ENCODE measurements at regions not wholly inside any gene's neighbourhood (a gene's known extent, or its start where the extent isn't known, plus 50 kb on each side); places are given as distances from the start of the nearest gene placed in this dataset.

DNA sequence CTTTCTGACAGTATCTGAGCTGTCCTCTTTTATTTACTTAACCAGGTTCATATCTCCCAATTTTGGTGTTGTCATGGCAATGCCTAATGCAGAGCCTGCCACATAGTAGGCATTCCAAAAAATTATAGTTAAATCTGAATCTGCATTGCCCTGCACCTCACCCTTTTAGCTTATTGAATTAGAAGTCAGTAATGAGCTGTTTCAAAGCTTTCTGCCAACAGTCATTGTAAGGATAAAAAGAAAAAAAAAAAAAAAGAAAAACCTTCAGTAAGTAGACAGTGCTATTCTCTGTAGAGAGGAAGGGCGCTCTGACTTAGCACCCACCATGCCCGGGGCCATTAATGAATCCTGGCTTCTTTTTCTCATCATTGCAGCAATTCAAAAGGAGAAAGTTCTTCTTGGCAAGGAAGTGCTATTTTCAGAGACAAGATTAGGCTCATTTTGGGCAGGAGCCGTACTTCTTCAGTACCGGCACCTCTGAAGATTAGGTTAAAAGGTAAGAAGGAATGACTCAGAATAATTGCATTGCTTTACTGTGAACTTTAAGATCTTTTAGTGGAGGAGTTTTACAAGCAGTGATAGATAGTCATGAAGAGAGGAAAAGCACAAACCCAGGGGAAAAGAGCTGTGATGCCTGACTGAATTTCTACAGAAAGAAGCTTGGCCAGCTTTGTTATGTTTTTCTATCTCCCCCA, 2041.2 kb upstream of the PIK3C3 start:
- DNase-seq: no peak

DNA sequence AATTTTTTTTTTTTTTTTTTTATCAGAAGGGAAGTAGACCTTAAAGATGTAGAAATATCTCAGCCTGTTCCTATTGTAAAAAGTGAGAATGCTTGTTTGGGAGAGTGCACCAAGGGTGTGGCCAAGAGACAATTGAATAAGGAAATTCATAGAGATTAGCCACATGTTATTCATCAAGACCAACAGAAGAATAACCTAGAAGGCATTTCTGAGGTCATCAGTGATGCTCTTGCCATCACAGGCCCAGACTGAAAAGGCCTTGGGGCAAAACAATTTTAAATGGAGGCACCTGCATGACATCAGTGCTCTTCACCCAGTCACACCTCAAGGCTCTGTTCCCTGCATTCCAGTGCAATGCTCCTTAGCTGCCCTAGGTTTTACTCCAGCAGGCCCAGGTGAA, 2043.3 kb upstream of the PIK3C3 start:
- no peak for DNase-seq

DNA sequence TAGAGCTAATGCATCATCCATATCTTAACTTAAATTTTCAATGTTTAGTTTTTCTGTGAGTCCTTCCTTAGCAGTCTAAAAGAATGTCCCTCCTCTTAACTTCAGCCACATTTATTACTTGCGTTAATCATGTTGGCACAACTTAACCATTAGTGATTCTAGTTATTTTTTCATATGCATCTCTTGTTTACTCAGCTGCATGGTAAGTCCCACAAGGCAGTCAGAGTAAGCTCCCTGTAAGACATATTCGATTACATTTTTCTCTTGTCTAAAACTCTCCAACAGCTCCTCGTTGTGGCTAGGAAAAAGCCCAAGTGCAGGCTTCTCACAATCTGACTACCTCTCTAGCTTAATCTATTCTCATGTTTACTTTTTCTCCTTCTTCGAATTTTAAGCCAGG, 2045.3 kb upstream of the PIK3C3 start:
- no peak for DNase-seq

DNA sequence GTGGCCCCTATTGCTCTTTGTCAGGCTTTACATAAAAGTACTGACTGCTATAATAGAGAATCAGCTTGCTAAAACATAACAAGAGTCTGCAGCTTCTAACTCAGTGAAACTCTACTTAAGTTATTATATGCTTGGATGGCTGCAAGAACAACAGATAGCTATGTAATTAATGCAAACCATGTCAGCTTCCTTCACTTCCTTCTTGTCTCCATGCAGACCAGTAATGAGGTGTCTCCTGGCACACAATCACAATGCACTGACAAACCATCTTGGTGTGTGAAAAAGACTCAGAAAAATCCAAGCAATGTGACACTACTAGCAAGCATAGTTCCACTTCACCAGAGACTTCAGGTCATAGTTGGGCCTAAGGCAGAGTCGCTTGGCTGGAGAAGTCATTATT, 2068.9 kb upstream of the PIK3C3 start:
- no peak for DNase-seq

DNA sequence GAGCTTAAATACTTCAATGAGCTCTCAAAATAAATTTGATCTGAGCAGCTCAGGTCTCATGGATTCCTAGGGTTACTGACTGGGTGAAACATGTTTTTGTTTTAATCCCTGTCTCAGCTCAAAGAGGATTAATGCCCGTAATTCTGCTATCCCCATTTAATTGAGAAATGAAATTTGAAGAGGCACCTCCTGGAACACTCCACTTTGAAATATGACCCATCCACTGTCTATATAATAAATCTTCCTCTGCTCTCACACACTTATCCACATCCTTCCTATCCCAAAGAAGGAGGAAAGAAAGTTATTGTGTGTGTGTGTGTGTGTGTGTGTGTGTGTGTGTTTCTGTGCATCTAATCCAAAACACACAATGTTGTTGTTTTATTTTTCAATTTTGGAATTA, 2082.4 kb upstream of the PIK3C3 start:
- no peak for DNase-seq

DNA sequence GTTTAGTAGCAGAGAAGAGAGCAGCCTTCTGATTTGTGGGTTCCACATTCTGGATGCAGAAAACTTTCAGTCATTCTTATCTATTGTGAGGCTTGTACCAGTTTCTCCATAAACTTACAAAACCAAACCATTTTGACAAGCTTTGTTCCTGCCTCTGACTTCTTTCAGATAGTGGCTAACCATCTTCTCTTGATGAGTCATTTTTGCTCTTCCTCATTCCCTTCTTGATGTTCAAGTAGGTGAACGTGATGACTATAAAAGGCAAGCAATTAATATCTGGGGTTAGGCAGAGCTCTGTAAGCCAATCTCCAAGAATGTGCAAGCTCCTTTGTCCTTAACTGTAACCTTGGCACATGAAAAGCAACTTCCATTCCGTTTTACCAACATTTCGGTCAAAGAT, 2083.1 kb upstream of the PIK3C3 start:
- DNase-seq: no peak

DNA sequence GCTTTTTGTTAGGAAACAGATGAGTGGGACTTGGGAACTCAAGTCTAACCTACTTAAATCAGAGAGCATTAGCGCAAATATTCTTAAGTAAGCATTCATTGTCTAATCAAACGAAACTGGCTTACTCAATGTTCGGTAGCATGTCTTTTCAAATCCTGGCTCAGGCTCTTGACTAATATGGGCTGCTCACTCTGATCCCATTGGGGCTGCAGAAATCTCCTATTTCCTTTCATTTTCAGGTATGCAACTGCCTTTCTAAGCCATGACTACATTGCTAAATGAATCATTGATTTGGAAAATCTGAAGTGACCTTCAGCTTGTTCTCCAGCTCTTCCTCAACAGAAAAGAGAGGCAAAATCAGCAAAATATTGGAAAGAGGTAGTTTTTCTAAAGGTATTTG, 2084.4 kb upstream of the PIK3C3 start:
- no peak for DNase-seq

DNA sequence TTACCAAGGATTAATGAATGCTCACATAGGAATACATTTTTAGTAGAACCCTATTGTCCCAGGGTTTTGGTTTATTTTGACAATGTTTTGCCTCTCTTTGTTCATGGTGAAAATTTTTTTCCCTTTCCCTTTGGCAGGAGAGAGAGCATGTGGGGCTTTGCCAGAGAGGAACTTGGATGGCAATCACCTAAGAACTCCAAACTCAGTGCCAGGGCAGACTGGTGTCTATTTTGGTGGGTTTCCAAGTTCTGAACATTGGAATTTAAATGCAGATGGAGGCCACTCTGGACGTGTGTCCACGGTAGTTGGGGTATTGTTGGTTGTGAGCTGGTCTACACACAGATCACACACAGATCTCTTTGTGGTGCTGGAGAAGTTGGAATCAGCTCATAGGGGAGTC, 2091.1 kb upstream of the PIK3C3 start:
- no peak for DNase-seq

DNA sequence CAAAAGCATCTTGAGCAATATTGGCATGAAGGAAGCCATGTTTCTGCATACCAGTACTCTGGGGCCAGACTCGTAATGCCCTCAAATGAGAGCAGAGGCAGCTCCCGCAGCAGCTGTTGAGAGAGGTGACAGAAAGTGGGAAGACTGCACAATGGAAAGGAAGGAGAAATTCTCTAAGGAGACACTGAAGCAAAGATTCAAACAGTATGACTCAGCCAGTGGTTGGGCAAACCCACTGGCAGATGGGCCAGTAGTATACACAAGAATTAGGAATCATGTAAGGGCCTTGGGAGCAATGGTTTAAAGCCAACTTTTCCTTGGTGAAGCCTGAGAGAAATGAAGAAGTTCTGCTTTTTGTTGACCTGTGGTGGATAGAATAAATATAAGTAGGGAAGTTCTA, 2092.7 kb upstream of the PIK3C3 start:
- DNase-seq: no peak

DNA sequence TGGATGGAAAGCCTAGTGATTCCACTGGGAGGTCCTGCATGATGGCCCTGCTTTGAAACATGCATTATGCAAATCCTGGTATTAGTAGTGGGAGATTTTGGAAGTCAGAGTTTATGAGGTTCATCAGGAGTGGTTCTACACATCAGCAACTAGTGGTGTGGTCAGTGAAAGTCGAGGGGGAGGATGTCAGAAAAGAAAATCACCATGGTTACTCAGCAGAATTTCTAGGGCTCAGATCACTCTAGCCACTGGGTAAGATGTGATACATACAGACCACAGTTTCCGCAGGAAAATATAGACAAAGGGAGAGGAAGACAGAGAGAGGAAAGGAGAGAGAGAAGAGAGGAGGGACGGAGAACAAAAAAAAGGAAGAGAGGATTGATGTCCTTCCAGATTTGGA, 2100.7 kb upstream of the PIK3C3 start:
- DNase-seq: no peak

DNA sequence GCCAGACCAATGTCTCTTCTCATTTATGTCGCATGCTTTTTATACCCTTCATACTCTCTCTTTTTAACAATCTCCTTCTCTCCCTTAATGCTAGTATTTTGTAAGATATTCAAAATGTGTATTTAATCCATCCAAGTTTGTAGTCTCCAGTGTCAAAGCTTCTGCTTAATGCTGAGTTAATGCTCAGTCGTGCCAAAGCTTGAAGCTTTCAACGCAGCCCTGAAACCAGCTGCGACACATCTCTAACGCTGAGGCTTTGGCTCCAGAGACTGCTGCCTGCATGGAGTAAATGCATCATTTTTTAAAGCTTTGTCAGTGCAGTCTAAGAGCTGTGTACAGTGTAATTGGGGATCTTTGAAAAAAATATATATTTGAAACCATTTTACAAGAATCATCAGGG, 2108.8 kb upstream of the PIK3C3 start:
- no peak for DNase-seq

DNA sequence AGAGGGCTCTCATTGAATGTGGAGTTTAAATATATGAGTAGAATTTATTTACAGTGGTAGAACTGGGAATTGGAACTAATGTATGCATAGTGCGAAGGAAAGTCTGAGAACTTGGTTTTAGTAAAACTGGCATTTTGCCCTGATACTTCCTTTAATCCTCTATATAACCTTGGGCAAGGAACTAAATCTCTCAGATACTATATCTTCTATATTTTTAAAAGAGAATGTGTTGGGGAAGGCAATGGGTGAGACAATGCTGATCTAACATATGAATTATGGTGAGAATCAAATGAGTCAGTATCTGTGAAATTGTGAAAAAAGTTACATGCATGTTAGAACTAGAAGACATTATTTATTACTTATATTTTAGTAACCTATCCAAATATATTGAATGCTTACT, 2109.4 kb upstream of the PIK3C3 start:
- no peak for DNase-seq

DNA sequence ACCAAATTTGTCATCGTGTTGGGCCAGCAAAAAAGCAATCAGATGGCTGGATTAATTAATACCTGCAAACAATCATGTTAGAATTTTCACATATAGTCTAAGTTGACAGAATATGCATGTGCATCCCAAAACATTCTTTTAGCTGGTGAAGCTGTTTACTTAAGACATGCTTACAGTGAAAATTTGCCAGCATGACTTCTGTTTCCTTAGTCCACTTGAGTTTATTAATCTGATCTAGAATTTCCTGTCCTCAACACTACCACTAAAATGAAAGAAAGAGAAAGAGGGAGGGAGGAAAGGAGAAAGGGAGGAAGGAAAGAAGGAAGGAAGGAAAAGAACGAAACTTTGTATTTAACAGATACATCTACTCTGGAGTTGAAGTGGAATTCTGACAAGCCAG, 2109.9 kb upstream of the PIK3C3 start:
- DNase-seq: no peak

DNA sequence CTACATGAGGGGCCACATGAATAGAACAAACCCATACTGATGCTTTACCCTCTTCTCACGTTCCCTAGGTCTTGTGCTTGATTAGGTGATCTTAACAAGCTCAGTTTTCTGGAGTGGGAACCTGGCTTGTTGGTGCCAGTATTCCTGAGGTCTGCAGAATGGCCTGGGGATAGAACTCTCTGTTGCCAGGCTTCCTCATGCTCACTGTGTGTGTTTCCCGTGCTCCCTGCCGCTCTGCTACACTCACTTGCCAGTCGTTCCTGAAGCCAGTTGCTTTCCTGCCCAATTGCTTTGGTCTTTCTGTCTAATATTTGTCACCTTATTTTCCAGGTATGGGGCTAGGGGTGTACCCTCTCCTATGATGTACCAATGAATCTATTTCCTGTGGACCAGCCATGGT, 2111.5 kb upstream of the PIK3C3 start:
- no peak for DNase-seq

DNA sequence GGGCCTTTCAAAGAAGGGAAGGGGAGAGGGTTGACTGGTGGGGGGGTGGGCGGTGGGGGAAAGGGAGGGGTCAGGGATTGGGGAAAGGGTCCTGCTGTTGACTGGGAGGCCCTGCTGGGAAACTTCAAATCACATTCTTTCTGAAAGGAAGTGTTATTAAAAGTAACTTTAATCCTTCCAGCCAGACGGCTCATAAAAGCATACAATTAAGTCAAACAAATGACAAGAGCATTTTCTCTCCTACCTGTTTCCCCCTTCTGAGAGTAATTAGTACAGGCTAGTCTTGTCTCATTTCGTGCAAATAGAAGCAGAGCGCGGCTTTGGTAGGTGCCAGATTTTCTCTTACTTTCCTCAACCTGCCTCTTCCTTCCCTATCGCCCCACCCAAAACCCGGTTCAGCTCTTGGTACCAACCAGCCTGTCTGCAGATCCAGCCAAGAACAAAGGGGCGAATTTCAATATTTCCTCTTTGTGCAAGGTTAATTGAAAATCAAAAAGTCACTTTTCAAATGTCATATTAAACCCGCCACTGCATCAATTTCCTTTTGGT, 2112.6 kb upstream of the PIK3C3 start:
- DNase-seq: no peak

DNA sequence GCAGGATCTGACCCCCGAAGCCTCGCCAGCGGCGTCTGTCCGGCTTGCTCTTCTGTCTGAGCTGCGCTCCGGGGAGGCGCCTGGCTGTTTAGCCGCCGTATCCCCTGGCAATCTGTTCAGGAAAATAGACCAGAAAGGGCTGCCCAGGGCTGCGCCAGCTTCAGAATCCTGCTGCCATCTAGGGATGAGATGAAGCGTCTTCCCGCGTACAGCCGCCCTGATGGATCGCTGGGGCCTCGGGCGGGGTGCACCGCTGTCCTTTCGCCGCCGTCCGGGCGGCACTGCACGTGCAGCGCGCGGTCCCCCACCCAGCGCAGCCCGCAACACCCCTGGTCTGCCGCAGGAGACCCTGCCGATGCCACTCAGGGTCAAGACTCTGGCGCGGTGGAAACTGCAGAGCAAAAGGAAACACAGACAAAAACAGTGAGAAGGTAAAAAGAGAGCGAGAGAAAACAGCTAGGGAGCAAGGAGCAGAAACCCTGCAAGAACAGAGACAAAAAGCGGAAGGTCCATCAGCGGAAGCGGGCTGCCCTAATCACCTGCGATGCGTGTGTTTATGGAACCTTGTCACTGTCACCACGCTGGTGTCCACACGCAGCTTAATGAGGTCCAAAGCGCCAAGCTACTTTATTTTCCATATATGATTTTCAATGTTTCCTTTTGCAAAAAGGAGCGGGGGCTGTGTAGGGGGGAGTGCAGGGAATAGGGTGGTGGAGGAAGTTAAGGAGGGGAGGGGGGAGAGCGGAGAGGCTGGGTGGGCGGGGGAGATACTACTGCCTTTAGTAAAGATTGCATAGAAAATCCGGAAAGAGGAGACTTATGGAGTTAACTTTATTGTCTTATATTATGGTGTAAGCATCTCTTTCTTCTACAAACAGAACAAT, 2113.3 kb upstream of the PIK3C3 start:
- no peak for DNase-seq

DNA sequence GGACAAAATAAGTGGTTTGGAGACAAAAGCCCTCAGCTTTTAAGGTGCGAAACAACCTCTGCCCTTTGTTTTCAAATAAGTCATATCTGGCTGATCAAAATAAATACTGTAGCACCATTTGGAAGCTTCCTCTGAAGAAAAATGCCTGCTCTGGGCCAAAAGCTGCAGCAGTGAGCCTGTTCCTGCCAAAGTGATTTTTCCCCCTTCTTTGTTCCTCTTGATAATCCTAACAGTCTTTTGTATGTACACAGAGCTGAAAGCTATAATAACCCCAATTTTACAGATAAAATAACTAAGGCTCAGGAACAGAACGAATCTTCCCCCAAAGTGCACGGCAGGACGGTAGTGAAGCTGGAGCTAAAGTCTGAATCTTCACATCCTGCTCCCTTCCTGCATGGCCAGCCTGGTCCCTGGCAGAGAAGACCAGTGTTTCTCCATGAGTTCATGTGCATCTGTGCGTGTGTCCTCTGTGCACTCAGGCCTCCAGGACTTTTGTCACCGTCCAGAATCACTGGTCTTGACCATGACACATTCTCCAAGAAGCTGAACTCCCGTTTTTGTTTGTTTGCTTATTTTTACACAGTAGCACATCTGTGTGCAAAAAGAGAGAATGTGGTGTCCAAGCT, 2114.1 kb upstream of the PIK3C3 start:
- no peak for DNase-seq

DNA sequence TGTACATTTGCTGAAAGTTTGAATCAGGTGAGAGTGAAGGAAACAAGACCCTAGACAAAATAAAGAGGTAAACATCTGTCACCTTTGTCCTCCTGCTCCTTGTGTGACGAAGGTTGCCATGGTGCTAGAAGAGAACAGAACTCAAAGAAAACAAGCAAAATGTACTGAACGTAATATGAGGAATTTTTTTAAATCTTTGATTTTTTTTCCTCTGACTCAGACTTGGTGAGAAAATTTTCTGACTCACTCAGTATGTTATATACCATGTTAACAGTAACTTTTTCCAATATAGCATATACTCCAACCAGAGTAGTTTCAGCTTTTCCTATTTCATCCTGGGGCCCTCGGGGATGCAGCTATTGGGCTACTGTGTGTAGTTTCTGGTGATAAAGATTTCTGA, 2114.6 kb upstream of the PIK3C3 start:
- DNase-seq: no peak

DNA sequence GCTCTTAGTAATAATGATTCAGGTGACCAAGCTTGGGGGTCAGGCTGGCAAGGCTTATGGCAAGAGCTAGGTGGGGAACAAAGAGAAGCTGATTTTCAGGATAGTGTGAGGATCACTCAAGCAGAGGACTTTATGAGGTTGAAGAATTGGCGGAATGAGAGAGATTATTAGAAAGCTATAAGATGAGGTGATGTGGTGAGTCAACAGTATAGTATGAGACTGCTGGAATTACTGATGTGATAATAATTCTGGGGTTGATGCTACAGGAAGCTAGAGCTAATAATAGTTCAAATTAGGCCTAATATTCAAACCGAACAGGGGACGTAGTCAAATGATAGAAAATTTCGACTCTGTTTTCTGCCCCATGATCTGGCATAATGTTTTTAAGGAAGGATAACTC, 2115.3 kb upstream of the PIK3C3 start:
- no peak for DNase-seq

DNA sequence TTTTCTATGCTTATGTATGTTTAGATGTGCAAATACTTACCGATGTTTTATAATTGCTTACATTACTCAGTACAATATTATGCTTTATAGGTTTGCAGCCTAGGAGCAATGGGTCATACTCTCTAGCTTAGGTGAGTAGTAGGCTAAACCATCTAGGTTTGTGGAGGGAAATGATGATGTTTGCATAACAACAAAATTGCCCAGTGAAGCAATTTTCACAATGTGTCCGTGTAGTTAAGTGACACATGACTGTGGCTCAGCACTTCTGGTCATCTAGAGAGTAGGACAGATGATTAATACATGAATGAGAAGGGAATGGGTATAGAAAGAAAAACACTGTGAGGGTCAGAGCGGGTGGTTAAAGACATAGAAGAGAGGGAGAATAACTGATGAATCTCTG, 2116.2 kb upstream of the PIK3C3 start:
- DNase-seq: no peak

DNA sequence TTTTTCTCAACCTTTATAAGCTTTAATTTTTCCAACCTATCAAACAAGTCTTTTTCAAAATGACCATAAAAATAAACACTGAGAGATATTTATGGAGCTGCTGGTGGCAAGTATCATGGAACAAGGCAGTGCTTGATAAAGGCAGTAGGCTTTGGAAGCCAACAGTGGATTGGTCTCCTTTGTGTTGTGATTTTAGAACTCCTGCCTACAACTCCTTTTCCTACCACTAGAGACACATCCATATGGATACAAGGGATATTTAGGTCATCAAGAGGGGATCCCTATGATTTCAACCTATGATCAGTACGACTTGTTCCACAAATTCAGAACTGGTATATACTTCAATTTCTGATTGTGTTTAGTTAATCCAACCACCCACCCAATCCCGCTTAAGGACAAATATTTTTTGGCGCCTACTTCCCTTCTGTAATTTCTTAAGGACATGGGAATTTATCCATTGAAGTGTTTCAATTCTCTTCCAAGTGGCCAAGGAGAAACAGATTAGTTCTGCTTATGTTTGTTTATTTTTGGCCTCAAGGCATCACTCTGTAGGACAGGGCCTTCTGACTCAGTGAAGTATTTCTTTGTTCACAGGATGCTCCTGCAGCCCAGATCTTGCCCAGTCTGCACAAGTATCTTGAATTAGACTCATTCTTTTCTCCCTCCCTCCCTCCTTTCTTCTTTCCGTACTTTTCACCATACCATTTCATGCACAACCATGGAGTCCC, 2119.6 kb upstream of the PIK3C3 start:
- no peak for DNase-seq

DNA sequence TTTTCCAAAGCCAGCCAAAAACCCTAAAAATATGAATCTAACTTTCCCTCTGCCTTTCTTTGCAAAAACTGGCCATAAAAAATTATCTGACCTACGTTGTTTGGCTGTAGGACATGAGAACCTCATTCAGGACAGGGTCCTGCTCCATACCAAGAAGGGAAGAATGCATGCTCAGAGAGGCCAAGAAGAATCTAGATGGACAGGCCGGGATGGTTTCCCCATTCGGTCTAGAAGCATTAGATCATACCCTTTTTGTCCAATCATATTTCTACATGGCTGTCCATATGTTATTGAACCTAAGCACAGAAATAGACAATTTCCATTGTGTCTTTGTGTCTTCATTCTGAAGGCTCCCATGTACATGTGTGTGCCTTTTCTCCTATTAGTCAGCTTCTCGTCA, 2120.4 kb upstream of the PIK3C3 start:
- DNase-seq: no peak

DNA sequence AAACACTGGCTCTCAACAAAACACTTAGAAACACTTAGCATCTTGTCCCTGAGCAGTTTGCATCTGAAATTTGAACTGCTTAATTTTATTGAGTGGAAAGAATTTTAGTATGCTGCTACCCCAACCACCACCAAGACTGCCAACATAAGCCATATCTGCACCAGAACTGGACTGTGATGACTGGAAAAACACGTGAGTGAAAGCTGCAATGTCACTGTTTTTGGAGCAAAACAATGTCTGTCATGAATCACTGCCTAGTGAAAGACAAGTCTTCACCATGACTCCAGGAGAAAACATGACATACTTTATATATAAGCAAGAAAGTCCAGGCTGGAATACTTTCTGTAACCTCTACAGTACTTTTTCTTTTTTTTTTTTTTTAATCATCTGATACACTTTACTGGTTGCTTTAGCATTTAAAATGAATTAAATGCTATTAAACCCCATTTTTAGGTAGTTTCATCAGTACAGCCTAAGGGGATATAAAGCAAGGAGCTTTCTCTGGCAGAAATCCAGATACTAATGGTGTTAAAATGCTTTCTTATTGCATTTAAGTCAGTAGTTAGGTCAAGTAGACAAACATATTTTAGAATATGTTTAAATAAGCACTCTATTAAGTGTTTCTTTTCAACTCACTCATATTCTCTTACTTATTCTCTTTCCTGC, 2129.4 kb upstream of the PIK3C3 start:
- no peak for DNase-seq

Measured in inflammatory macrophage treated with lipopolysaccharide for 1 hour (primary cell).